ENCODE measurements at regions not wholly inside any gene's neighbourhood (a gene's known extent, or its start where the extent isn't known, plus 50 kb on each side); places are given as distances from the start of the nearest gene placed in this dataset.

DNA sequence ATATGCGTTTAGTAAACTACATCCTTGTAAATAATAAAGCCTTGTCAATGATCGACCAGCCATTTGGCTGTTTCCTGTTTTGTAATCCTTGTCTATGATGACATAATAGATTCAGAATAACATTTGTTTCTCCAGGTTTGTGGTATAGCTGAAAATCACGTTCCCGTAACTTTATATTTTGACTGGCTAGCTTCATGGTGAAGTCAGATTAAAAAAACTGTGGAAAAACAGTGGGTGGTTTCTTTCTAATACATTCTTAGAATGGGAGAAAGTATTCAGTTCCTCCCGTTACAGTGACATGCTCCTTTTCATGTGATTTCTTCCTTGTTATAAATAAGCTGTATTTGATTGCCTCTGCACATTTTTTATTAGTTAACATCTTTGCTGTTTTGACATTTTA, 366.9 kb downstream of the NYAP2 start:
- TF ChIP-seq POLR2A (IDR thresholded peaks at IDR 0.05; ENCODE audit: low read depth, low read length) (no peak), POLR2AphosphoS5 (IDR thresholded peaks at IDR 0.05; ENCODE audit: low read depth, low read length) (no peak)

Data from GM12892 (cell line).